ENCODE measurements at regions not wholly inside any gene's neighbourhood (a gene's known extent, or its start where the extent isn't known, plus 50 kb on each side); places are given as distances from the start of the nearest gene placed in this dataset.

- Histone ChIP-seq H3K9me2 (replicated peaks; ENCODE audit: insufficient read depth, low read length) (no peaks in the 10 kb centered on the region), H3K27ac (ENCODE audit: low read length) (no peak overlapping the region), H3K4me3 (ENCODE audit: low read length) (no peak overlapping the region), H4K20me1 (ENCODE audit: insufficient read depth, low read length) (no peaks in the 10 kb centered on the region), H3K79me2 (ENCODE audit: low read length) (no peaks in the 10 kb centered on the region), H3K9me3 (replicated peaks; ENCODE audit: insufficient read depth, low read length) (no peaks in the 10 kb centered on the region), H3K27me3 (replicated peaks; ENCODE audit: insufficient read depth, low read length) (no peaks in the 10 kb centered on the region), H3K36me3 (replicated peaks; ENCODE audit: insufficient read depth, low read length) (no peaks in the 10 kb centered on the region), H3K4me2 (ENCODE audit: low read depth, low read length) (no peak overlapping the region), H3K9ac (ENCODE audit: low read length) (no peak overlapping the region), H2AFZ (ENCODE audit: low read length) (no peak overlapping the region), H3K4me1 (ENCODE audit: low read length) (no peaks in the 10 kb centered on the region), H3F3A (ENCODE audit: insufficient read depth, low read length) (no peaks in the 10 kb centered on the region)
- TF ChIP-seq EZH2phosphoT487 (IDR thresholded peaks at IDR 0.05; ENCODE audit: low read length) (no peak), CTCF (IDR thresholded peaks at IDR 0.05; ENCODE audit: low read length) (no peak), EZH2 (optimal IDR thresholded peaks at IDR 0.05; ENCODE audit: low read depth, low read length) (no peak)
- no peak for DNase-seq
These were observed 330.3 kb upstream of the GOLIM4 start for GRCh38 chr3:168425936-168426595.

DNA sequence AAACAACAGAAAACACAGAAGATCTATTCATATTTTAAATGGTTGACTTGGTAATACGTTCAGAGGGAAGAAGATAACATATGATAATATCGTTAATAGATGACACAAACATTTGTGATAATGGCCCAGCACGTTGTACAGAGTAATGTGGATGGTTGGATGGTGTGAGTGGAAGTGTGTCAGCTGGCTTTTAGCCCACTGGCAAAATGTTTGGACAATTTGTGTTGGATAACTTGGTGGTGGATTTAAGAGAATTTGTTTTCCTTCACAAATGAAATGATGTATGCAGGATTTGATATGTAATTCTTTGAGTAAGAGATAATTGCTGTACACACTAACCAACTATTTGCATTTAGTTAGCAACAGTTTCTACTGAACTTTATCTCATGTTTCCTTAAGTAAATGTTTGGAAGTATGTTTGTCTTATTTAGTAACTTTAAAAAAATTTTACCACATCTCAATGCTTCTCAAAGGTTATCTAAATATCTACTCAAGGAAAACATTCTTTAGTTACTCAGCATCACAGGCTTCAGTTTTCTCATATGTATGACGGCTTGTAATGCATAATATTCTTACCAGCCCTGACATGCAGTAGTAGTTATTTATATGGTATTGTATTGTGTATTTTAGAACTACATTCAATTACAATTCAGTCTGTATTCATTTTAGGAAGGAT is 328.5 kb upstream of the GOLIM4 start:
- no peak overlapping the region for H3K4me3 ChIP-seq (ENCODE audit: low read length)
- no peaks in the 10 kb centered on the region for H3K36me3 ChIP-seq (replicated peaks; ENCODE audit: insufficient read depth, low read length)
- no peaks in the 10 kb centered on the region for H3K79me2 ChIP-seq (ENCODE audit: low read length)
- TF ChIP-seq EZH2phosphoT487 (IDR thresholded peaks at IDR 0.05; ENCODE audit: low read length) (no peak), CTCF (IDR thresholded peaks at IDR 0.05; ENCODE audit: low read length) (no peak), EZH2 (optimal IDR thresholded peaks at IDR 0.05; ENCODE audit: low read depth, low read length) (no peak)
- H3K9ac ChIP-seq (ENCODE audit: low read length): no peak overlapping the region
- no peaks in the 10 kb centered on the region for H3K9me3 ChIP-seq (replicated peaks; ENCODE audit: insufficient read depth, low read length)
- no peaks in the 10 kb centered on the region for H3K27me3 ChIP-seq (replicated peaks; ENCODE audit: insufficient read depth, low read length)
- H3K4me2 ChIP-seq (ENCODE audit: low read depth, low read length): no peak overlapping the region
- H3K9me2 ChIP-seq (replicated peaks; ENCODE audit: insufficient read depth, low read length): no peaks in the 10 kb centered on the region
- DNase-seq: no peak
- H3K4me1 ChIP-seq (ENCODE audit: low read length): no peaks in the 10 kb centered on the region
- H3F3A ChIP-seq (ENCODE audit: insufficient read depth, low read length): no peaks in the 10 kb centered on the region
- H2AFZ ChIP-seq (ENCODE audit: low read length): no peak overlapping the region
- H4K20me1 ChIP-seq (ENCODE audit: insufficient read depth, low read length): no peaks in the 10 kb centered on the region
- H3K27ac ChIP-seq (ENCODE audit: low read length): no peak overlapping the region

DNA sequence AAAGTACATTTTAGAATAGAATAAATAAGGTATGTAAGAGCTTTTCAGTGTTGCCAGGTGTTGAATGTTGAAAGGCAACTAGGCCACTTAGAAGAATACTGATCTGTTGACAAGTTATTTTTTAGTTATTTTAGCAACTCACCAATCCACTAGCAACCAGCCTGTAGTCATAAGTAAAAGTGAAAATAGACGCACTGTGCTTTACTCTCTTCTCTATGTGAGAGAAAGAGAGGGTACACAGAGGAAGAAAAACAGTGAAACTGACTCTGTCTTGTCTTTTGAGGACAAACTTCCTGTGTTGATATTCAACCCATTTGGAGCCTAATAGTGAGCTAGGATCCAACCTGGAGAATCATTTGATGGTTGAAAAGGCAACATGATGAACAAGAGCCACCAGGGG is 327.1 kb upstream of the GOLIM4 start:
- no peaks in the 10 kb centered on the region for H3K27me3 ChIP-seq (replicated peaks; ENCODE audit: insufficient read depth, low read length)
- no peaks in the 10 kb centered on the region for H3F3A ChIP-seq (ENCODE audit: insufficient read depth, low read length)
- no peak overlapping the region for H3K4me2 ChIP-seq (ENCODE audit: low read depth, low read length)
- TF ChIP-seq EZH2phosphoT487 (IDR thresholded peaks at IDR 0.05; ENCODE audit: low read length) (no peak), EZH2 (optimal IDR thresholded peaks at IDR 0.05; ENCODE audit: low read depth, low read length) (no peak), CTCF (IDR thresholded peaks at IDR 0.05; ENCODE audit: low read length) (no peak)
- H3K4me3 ChIP-seq (ENCODE audit: low read length): no peak overlapping the region
- no peaks in the 10 kb centered on the region for H3K36me3 ChIP-seq (replicated peaks; ENCODE audit: insufficient read depth, low read length)
- no peaks in the 10 kb centered on the region for H4K20me1 ChIP-seq (ENCODE audit: insufficient read depth, low read length)
- no peaks in the 10 kb centered on the region for H3K4me1 ChIP-seq (ENCODE audit: low read length)
- H3K9me2 ChIP-seq (replicated peaks; ENCODE audit: insufficient read depth, low read length): no peaks in the 10 kb centered on the region
- no peak overlapping the region for H2AFZ ChIP-seq (ENCODE audit: low read length)
- H3K9me3 ChIP-seq (replicated peaks; ENCODE audit: insufficient read depth, low read length): no peaks in the 10 kb centered on the region
- no peaks in the 10 kb centered on the region for H3K79me2 ChIP-seq (ENCODE audit: low read length)
- no peak overlapping the region for H3K27ac ChIP-seq (ENCODE audit: low read length)
- DNase-seq: no peak
- no peak overlapping the region for H3K9ac ChIP-seq (ENCODE audit: low read length)

Data from MM.1S (cell line).